K562 (cell line): ENCODE measurements at regions not wholly inside any gene's neighbourhood (a gene's known extent, or its start where the extent isn't known, plus 50 kb on each side); places are given as distances from the start of the nearest gene placed in this dataset.

Experiments used
- ATAC-seq: fragments of 200-7000 bp; cut with Tn5 transposase; 3 replicates; pipeline ENCODE4 v1.9.1; 2020; ENCODE audit warnings: moderate library complexity
- BruUV-seq: library from RNA; stranded (reverse); fragments of 400-500 nt; replicated peaks from 2 replicates; lab custom pipeline; 2021; lab: Mats Ljungman, UMichigan
- CTCF ChIA-PET: fragments of 300-600 bp; formaldehyde crosslinking; extraction: SDS; loops from one replicate; lab custom pipeline; 2021; ENCODE audit warnings: low intra/inter-chr PET ratio; lab: Yijun Ruan, JAX
- POLR2A ChIA-PET: fragments of 300-600, 350-650 bp; sonication (Branson Sonifier 250); formaldehyde crosslinking; extraction: SDS; loops from one replicate; lab custom pipeline; 2021; ENCODE audit warnings: antibody characterized with exemption, inconsistent platforms; lab: Yijun Ruan, JAX
- DNase-seq, 4 experiments: peaks; one replicate each; pipeline versions ENCODE4 v3.0.0 to v3.0.0-alpha.2; 2011 to 2018; ENCODE audit warnings: low spot score in 3 of 4, mixed read lengths in 3 of 4; ENCODE audit errors: extremely low read depth in 1 of 4
- FAIRE-seq: peaks from 2 replicates; lab custom pipeline; 2011; peaks lifted over from hg19 to GRCh38; lab: Jason Lieb, UNC
- H2AFZ ChIP-seq: 2 replicates; pipeline ENCODE4 v1.6.0; 2011; ENCODE audit warnings: low read depth, low read length, control low read depth, inconsistent platforms
- H3K27ac ChIP-seq: fragments of 200-600 bp; 3 replicates; pipeline ENCODE4 v1.8.0; 2011; ENCODE audit warnings: low read depth, mild to moderate bottlenecking, control low read depth, inconsistent platforms, low read length, moderate library complexity, mixed read lengths; ENCODE audit errors: extremely low read depth
- H3K27me3 ChIP-seq, 2 experiments: fragments of 300-600 bp in 1 of 2; 2 replicates in 1 of 2; 3 replicates in 1 of 2; pipeline versions ENCODE4 v1.6.0 to v1.8.0; 2011; ENCODE audit warnings: inconsistent platforms in 2 of 2, low read length in 2 of 2, mild to moderate bottlenecking in 1 of 2, mixed read lengths in 1 of 2, moderate library complexity in 1 of 2; ENCODE audit not compliant: control insufficient read depth in 2 of 2, insufficient read depth in 2 of 2
- H3K36me3 ChIP-seq: fragments of 300-600 bp; 3 replicates; pipeline ENCODE4 v1.8.0; 2011; ENCODE audit warnings: mild to moderate bottlenecking, low read length, inconsistent platforms; ENCODE audit not compliant: control insufficient read depth, insufficient read depth
- H3K4me1 ChIP-seq, 2 experiments: fragments of 200-600 bp in 1 of 2; replicated peaks in 1 of 2; 2 replicates in 1 of 2; 3 replicates in 1 of 2; pipeline versions ENCODE4 v1.5.1 to v1.8.0; 2011; ENCODE audit warnings: inconsistent platforms in 2 of 2, low read length in 2 of 2, mild to moderate bottlenecking in 1 of 2, mixed read lengths in 1 of 2, moderate library complexity in 1 of 2; ENCODE audit not compliant: control insufficient read depth in 2 of 2, insufficient read depth in 2 of 2
- H3K4me2 ChIP-seq: 2 replicates; pipeline ENCODE4 v1.6.1; 2011; ENCODE audit warnings: low read length, control low read depth, inconsistent platforms, mixed read lengths; ENCODE audit not compliant: insufficient read depth
- H3K4me3 ChIP-seq: fragments of 200-600 bp; sonication (generic), shearing (Covaris generic); 2 replicates; pipeline ENCODE4 v1.5.1; 2016; ENCODE audit warnings: control low read depth, inconsistent platforms
- H3K79me2 ChIP-seq: fragments of 200-600 bp; 3 replicates; pipeline ENCODE4 v1.8.0; 2011; ENCODE audit warnings: low read length, inconsistent platforms; ENCODE audit not compliant: control insufficient read depth, insufficient read depth
- H3K9ac ChIP-seq, 2 experiments: 2 replicates each; pipeline versions ENCODE4 v1.6.0 to v1.6.1; 2011; ENCODE audit warnings: low read depth in 2 of 2, low read length in 2 of 2, control low read depth in 1 of 2, inconsistent platforms in 1 of 2, mild to moderate bottlenecking in 1 of 2, mixed read lengths in 1 of 2; ENCODE audit not compliant: insufficient read depth in 1 of 2
- H3K9me1 ChIP-seq: one replicate; pipeline ENCODE4 v1.6.0; 2011; ENCODE audit warnings: inconsistent platforms, mild to moderate bottlenecking, low read length, moderate library complexity; ENCODE audit not compliant: control insufficient read depth, insufficient read depth
- H3K9me3 ChIP-seq: replicated peaks from 2 replicates; pipeline ENCODE4 v1.5.1; 2011; ENCODE audit warnings: low read depth, low read length, inconsistent platforms; ENCODE audit not compliant: control insufficient read depth, insufficient read depth
- H4K20me1 ChIP-seq: replicated peaks from 2 replicates; pipeline ENCODE4 v1.6.1; 2011; ENCODE audit warnings: low read length, inconsistent platforms, mixed read lengths; ENCODE audit not compliant: control insufficient read depth, insufficient read depth
- ASH1L ChIP-seq: fragments of 450-650 bp; IDR thresholded peaks from 2 replicates; pipeline ENCODE4 v1.6.1; 2018; ENCODE audit warnings: borderline replicate concordance, mild to moderate bottlenecking, low read depth; ENCODE audit not compliant: partially characterized antibody
- BRF2 ChIP-seq: IDR thresholded peaks from 3 replicates; pipeline ENCODE4 v1.6.1; 2011; ENCODE audit warnings: borderline replicate concordance, mild to moderate bottlenecking; ENCODE audit not compliant: insufficient read length, insufficient read depth
- DNMT1 ChIP-seq: fragments of 450-650 bp; IDR thresholded peaks from 2 replicates; pipeline ENCODE4 v1.6.1; 2016; ENCODE audit warnings: antibody characterized with exemption, mild to moderate bottlenecking
- ERF ChIP-seq: fragments of 450-650 bp; formaldehyde crosslinking; IDR thresholded peaks from 2 replicates; pipeline ENCODE4 v1.4.0; 2020; ENCODE audit warnings: mild to moderate bottlenecking, mixed read lengths
- FOXJ2 ChIP-seq: fragments of 200-800 bp; sonication (Bioruptor generic); IDR thresholded peaks from 2 replicates; pipeline ENCODE4 v1.6.1; 2016; ENCODE audit warnings: missing genetic modification characterization, missing compliant biosample characterization
- GABPB2 ChIP-seq: fragments of 250-450 bp; sonication (Bioruptor Pico); conservative IDR thresholded peaks from 2 replicates; pipeline ENCODE4 v1.5.1; 2021; ENCODE audit warnings: mild to moderate bottlenecking
- HDAC2 ChIP-seq: fragments of 450-650 bp; IDR thresholded peaks from 2 replicates; pipeline ENCODE4 v1.6.1; 2016; ENCODE audit warnings: mild to moderate bottlenecking
- HSF4 ChIP-seq: fragments of 250-450 bp; sonication (Bioruptor Pico); IDR thresholded peaks from 2 replicates; pipeline ENCODE4 v2.1.2; 2022; ENCODE audit warnings: mild to moderate bottlenecking, moderate library complexity, borderline replicate concordance
- KAT8 ChIP-seq: fragments of 450-650 bp; IDR thresholded peaks from 2 replicates; pipeline ENCODE4 v1.6.1; 2016; ENCODE audit warnings: low read depth, mild to moderate bottlenecking
- LARP7 ChIP-seq: fragments of 450-650 bp; IDR thresholded peaks from 2 replicates; pipeline ENCODE4 v1.6.1; 2016
- MCM7 ChIP-seq, 2 experiments: fragments of 450-650 bp; IDR thresholded peaks; 2 replicates each; pipeline ENCODE4 v1.6.1; 2016 to 2018
- MTA3 ChIP-seq: fragments of 450-650 bp; formaldehyde crosslinking; IDR thresholded peaks from 2 replicates; pipeline ENCODE4 v1.6.1; 2017; ENCODE audit warnings: mild to moderate bottlenecking, borderline replicate concordance
- NFIC ChIP-seq: fragments of 450-650 bp; IDR thresholded peaks from 2 replicates; pipeline ENCODE4 v1.6.1; 2017; ENCODE audit warnings: mild to moderate bottlenecking, inconsistent platforms
- POLR2AphosphoS5 ChIP-seq: IDR thresholded peaks from 2 replicates; pipeline ENCODE4 v1.6.1; 2011; ENCODE audit warnings: mild to moderate bottlenecking, low read depth, low read length, moderate library complexity; ENCODE audit not compliant: control insufficient read depth, insufficient read depth
- ZNF134 ChIP-seq: fragments of 250-450 bp; sonication (Bioruptor Pico); conservative IDR thresholded peaks from 2 replicates; pipeline ENCODE4 v1.4.0; 2020
- ZNF354B ChIP-seq: fragments of 250-450 bp; sonication (Bioruptor Pico); IDR thresholded peaks from 2 replicates; pipeline ENCODE4 v1.4.0; 2020
- WGBS: fragments of 100-300 bp; shearing (Covaris generic); methylation state at CpG from one replicate; pipeline ENCODE4 v1.1.6; 2016; ENCODE audit warnings: low coverage, mixed read lengths; ENCODE audit not compliant: insufficient coverage; ENCODE audit errors: missing lambda C conversion rate; 5-methylcytosine and 5-hydroxymethylcytosine counted together
- in situ Hi-C: fragments of 300-500 bp; cut with MboI; formaldehyde crosslinking; loops from 4 replicates; pipeline ENCODE4 v1.15.0; 2018; ENCODE audit warnings: inconsistent platforms, mixed read lengths
- intact Hi-C: fragments of 100-400 bp; cut with micrococcal nuclease; formaldehyde crosslinking; loops from 2 replicates; pipeline ENCODE4 v1.14.2; 2022

- H3K36me3 ChIP-seq: no peaks in the 10 kb centered on the region
- WGBS: 20% methylated on average over 5 of the region's 5 CpGs
- DNase-seq: no peak
- no peaks in the 10 kb centered on the region for H3K27me3 ChIP-seq
- TF ChIP-seq ZNF134 (CRISPR knock-in tag) (no peak), POLR2AphosphoS5 (no peak), HSF4 (CRISPR knock-in tag) (no peak), FOXJ2 (no peak), KAT8 (no peak), MTA3 (no peak), HDAC2 (no peak), NFIC (no peak), GABPB2 (CRISPR knock-in tag) (no peak), ERF (CRISPR knock-in tag) (no peak), BRF2 (no peak), LARP7 (no peak), DNMT1 (no peak), ZNF354B (CRISPR knock-in tag) (no peak), ASH1L (no peak), MCM7 (IDR thresholded peaks at IDR 0.05) (no peak)
- TF ChIP-seq, all 486 proteins: peak for 0
- FAIRE-seq (no peak), ATAC-seq (no peak)
- Histone ChIP-seq H2AFZ (no peak overlapping the region), H3K79me2 (no peaks in the 10 kb centered on the region), H3K4me3 (no peak overlapping the region), H3K4me1 (peaks cover 4 to 12% of the 10 kb centered on the region in 2 experiments; a peak in 3 of 5 replicates), H3K27ac (no peak overlapping the region), H3K4me2 (no peak overlapping the region), H4K20me1 (no peaks in the 10 kb centered on the region), H3K9me1 (no peaks in the 10 kb centered on the region), H3K9ac (no peak overlapping the region), H3K9me3 (no peaks in the 10 kb centered on the region)
- ChIA-PET POLR2A (interaction anchor here (0.9 to 1.6 kb wide), 2 partner anchors 10 kb away, joined by 3 to 5 read pairs; no protein-coding TSS in a partner anchor), CTCF (no interaction called here)
- intact Hi-C loops (no loop called here), in situ Hi-C loops (no loop called here)
- BruUV-seq: no TSS peak
Observed at GRCh38 chr1:116461723-116462122, 88.7 kb downstream of the ATP1A1 start.
